Posterior cingulate gyrus (tissue), 11 donors: ENCODE measurements at regions not wholly inside any gene's neighbourhood (a gene's known extent, or its start where the extent isn't known, plus 50 kb on each side); places are given as distances from the start of the nearest gene placed in this dataset.
"Not testable (repeated sequence)": the region's sequence is repeated elsewhere in the genome, so short reads cannot be mapped to it uniquely, and the experiment has no call there.

Experiments
- DNase-seq, 10 donors: peaks; one replicate each; pipeline versions ENCODE4 v3.0.0 to v3.0.0-alpha.2; 2020 to 2021; ENCODE audit warnings: mixed read lengths in 3 of 10
- intact Hi-C: fragments of 100-400 bp; cut with DNase I; formaldehyde crosslinking; loops from one replicate; pipeline ENCODE4 v1.15.1; 2023

DNA sequence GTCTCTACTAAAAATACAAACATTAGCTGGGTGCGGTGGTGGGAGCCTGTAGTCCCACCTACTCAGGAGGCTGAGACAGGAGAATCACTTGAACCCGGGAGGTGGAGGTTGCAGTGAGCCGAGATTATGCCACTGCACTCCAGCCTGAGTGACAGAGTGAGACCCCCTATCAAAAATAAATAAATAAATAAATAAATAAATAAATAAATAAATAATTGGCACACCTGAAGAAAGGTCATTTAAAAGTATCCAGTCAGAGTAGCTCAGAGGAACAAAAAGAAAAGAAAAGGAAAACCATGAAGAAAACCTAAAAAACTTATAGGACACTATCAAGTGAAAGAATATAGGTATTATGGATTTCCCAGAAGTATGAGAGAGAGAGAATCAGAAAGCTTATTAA, 330.1 kb upstream of the AR start:
- intact Hi-C loops, DNase-seq: not testable (repeated sequence)

- intact Hi-C loops: no loop called here
Observed at GRCh38 chrX:67207912-67208311, 335.9 kb upstream of the AR start.

DNA sequence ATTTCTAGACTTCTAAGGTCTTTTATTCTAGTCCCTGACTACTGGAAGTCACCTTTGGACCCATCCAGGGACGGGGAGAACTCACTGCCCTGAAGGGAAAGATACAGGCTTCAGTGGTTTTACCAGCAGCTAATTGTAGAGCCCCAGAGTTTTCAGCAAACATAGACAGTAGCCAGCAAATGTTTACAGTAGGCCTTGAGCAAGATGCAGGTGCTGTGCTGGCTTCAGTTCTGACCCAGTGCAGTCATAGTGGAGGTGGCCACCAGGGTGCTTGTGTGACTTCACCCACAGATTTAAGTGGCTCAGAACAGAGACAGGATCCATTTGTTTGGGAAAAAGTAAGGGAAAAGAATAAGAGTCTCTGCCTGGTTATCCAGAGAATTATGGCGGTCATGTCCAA, 384.4 kb upstream of the AR start:
- intact Hi-C loops: no loop called here
- peak in 1 of 10 donors; percentile 22 for DNase-seq

More at GRCh38 chrX:67207912-67208311, 335.9 kb upstream of the AR start:
- no peak for DNase-seq

GRCh38 chrX:67114635-67115034, 429.2 kb upstream of the AR start:
- DNase-seq: no peak
- intact Hi-C loops: no loop called here

- intact Hi-C loops: no loop called here
- no peak for DNase-seq
Observed at GRCh38 chrX:67105758-67106116, 438.1 kb upstream of the AR start.

DNA sequence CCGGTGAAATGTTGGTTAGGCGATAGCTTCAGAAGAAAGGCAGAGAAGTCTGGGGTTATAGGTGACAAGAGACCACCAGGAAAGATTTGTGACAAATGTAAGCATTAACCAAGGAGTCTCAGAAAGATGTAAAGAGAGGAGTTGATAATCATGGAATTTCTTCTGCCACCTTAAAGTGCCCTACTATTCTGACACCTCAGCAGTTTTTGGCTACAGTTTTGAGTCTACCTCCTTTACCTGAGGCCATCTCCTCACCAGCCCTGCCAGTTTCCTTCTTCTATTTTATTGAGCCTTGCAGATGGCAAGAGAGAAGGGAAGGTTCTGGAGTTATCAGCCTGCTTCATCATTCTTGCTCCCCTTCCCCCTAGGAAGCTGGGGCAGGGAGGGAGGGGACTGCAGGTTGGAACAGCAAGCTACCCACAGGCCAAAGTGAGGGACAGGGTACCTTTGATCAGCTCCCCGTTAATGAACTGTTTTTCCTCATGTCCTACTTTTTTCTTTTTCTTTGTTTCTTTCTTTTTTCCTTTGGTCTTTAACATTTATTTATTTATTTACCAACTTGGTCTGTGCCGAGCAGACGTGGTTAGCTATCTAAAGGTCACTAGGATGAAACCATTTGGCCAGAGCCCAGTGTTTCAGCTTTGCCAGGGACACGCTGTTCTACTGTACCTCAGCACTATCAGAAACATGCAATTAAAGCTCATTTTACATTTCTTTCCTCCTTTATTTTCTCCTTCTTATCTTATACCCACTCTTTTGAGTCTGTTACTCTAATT, 438.7 kb upstream of the AR start:
- intact Hi-C loops: no loop called here
- DNase-seq: no peak

DNA sequence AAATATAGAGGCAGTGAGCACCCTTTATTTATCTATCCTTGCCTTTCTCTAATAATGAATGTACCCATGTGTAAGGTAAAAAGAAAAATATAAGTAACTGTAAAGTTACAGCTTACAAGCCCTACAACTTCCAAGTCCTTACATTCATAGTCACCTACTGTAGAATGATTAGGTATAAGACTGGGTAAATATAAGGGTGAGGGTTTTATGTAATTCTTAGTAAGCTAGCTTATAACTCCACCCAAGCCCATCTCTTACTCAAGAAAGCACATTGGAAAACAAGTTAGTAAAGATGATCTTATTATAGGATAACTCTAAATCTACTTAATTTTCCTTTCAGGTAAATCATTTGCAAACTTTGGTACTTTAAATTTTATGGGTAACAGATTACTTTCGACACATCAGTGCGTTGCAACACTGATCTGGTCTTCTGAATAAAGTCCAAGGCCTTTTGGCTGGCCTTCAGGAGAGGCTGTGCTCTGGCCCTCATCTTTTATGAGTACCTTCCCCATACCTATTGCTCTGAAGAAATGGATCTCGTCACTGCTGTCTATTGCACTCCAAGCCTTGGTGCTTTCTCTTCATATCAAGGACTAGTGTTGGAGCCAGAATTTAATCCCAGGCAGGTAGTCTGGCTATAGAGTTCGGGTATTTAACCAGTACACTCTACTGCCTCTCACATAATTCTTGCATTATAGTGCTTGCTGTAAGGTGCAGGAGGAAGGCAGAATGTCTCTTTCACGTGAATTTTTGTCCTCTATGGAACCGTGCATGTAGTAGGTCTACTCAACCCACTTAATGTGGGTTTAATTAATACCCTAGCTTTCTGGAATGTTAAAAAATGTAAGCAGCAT, 443.6 kb upstream of the AR start:
- no peak for DNase-seq
- intact Hi-C loops: no loop called here

GRCh38 chrX:67094061-67094460, 449.8 kb upstream of the AR start:
- intact Hi-C loops: no loop called here
- DNase-seq: no peak

DNA sequence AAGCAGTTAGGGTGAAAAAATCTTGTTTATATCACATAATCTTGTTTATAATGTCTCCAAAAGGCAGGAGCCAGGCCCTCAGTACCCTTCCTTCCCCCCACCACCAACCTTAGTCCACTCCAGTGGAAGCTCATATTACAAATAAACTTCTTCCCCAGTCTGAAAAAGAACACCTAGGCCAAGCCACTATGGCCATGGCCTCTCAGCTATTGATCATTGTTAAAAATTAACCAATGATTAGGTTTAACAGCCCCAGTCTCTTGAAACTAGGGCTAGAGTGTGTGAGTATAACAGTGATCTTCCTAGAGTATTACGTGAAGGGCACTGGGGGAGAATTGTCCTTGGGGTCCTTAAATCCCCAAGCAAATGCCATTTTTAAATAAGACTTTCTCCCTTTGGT, 411.9 kb upstream of the EDA2R start:
- DNase-seq: no peak
- intact Hi-C loops: no loop called here

GRCh38 chrX:67044866-67045265, 406.0 kb upstream of the EDA2R start:
- intact Hi-C loops: no loop called here
- DNase-seq: no peak

DNA sequence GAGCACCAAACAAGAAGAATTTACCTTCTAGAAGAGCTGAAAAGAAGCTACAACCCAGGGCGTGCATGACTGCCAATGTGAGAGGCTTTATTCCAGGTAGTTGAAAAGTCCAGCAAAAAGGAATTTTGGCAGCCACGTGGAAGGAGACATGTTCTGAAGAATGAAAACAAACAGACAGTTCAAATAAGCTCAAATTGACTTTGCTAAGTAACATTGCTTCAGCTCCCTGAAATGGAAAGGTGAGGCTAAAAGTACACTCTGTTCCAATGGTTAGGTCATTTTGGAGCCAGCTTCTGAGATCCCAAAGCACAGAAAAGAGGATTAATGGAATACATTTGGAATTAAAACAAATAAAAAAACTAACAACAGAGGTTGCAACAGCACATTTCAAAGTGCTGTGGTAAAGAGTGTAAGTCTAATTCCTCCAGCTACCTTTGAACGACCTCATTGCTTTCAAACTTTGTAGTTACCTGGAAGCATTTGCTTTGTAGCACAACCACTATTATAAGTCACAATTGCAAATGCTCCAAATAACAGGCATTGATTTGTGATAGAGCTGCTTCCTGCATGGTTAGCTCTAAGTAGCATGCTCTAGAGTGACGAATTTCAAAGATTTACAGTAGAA, 405.3 kb upstream of the EDA2R start:
- DNase-seq: no peak
- intact Hi-C loops: no loop called here

- intact Hi-C loops: no loop called here
Observed at GRCh38 chrX:67004451-67004850, 365.6 kb upstream of the EDA2R start.

DNA sequence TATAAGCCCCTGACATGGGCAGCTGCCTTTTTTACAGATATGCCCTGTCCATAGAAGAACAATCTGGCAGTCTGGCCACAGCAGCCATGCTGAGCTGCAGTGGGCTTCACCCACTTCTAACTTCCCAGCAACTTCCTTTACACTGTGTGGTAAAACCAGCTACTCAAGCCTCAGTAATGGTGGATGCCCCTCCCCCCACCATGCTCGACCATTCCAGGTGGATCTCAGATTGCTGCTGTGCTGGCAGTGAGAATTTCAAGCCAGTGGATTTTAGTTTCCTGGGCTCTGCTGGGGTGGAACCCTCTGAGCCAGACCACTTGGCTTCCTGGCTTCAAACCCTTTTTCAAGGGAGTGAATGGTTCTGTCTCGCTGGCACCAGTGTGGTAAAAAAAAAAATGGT, 355.9 kb upstream of the EDA2R start:
- no peak for DNase-seq
- intact Hi-C loops: no loop called here

More at GRCh38 chrX:67004451-67004850, 365.6 kb upstream of the EDA2R start:
- DNase-seq: no peak

GRCh38 chrX:66992077-66992476, 353.2 kb upstream of the EDA2R start:
- intact Hi-C loops, DNase-seq: not testable (repeated sequence)

DNA sequence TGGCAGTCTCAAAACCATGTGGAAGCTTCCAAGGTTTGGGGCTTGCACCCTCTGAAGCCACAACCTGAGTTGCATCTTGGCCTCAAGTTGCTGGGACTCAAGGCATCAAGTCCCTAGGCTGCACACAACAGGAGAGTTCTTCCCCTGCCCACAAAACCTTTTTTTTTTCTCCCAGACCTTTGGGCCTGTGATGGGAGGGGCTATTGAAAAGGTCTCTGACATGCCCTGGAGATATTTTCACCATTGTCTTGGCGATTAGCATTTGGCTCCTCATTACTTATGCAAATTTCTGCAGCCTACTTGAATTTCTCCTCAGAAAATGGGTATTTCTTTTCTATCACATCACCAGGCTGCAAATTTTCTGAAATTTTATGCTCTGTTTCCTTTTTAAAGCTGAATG, 349.5 kb upstream of the EDA2R start:
- intact Hi-C loops: no loop called here
- no peak for DNase-seq

GRCh38 chrX:66961665-66962064, 322.8 kb upstream of the EDA2R start:
- intact Hi-C loops: no loop called here

DNA sequence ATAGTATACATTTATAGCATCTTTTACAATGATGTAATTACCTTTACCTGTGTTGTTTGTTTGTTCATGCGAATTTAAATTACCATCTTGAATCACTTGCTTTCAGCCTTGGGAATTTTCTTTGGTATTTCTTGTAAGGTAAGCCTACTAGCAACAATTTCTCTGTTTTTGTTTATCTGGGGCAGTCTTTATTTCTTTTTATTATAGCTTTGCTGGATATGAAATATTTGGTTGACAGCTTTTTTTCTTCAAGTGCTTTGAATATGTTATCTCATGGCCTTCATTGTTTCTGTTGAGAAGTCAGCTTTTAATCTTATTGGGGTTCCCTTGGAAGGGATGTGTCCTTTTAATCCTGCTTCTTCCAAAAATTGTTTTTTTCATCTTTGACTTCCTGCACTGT, 292.8 kb upstream of the EDA2R start:
- DNase-seq: no peak
- intact Hi-C loops: no loop called here

More at GRCh38 chrX:66961665-66962064, 322.8 kb upstream of the EDA2R start:
- no peak for DNase-seq

GRCh38 chrX:66930516-66930915, 291.6 kb upstream of the EDA2R start:
- intact Hi-C loops: not testable (repeated sequence)
- peak in 2 of 10 donors; percentile 39 to 82 for DNase-seq

- no peak for DNase-seq
- intact Hi-C loops: no loop called here
Observed at GRCh38 chrX:66920296-66920695, 281.4 kb upstream of the EDA2R start.

- intact Hi-C loops: no loop called here
Observed at GRCh38 chrX:66919280-66919832, 280.5 kb upstream of the EDA2R start.

DNA sequence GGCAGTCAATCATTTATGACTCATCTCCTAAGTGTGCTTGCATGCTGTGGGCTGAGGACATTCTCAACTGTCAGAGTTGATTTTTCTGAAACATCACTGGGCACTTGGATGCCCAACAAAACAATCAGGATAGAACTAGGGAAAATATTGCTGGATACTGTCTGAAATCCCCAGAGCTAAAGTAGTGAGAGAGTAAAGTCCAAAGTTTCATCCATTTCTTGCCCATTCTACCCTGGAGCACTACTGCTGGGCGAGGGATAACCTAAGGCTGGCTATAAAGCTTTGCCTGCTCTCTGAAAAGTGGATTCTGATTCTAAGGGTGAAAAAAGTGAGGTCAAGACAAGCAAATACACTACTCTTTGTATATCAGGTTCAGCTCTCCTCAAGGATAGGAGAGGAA, 279.6 kb upstream of the EDA2R start:
- intact Hi-C loops: no loop called here
- DNase-seq: no peak

More at GRCh38 chrX:66919280-66919832, 280.5 kb upstream of the EDA2R start:
- no peak for DNase-seq
